Smooth muscle cell (in vitro differentiated cells): ENCODE measurements at regions not wholly inside any gene's neighbourhood (a gene's known extent, or its start where the extent isn't known, plus 50 kb on each side); places are given as distances from the start of the nearest gene placed in this dataset.

Source experiments
- DNase-seq: peaks from one replicate; lab custom pipeline; 2025; ENCODE audit not compliant: unreplicated experiment; lab: John Stamatoyannopoulos, UW
- H2AFZ ChIP-seq: fragments of 200-600 bp; sonication (generic); 2 replicates; pipeline ENCODE4 v1.6.0; 2016; ENCODE audit warnings: antibody characterized with exemption, low read depth, mild to moderate bottlenecking
- H3F3A ChIP-seq: fragments of 200-600 bp; sonication (generic); 2 replicates; pipeline ENCODE4 v1.6.0; 2017; ENCODE audit warnings: antibody characterized with exemption, low read depth
- H3K27ac ChIP-seq: fragments of 200-600 bp; sonication (generic); 2 replicates; pipeline ENCODE4 v1.5.1; 2016; ENCODE audit warnings: low read depth, mild to moderate bottlenecking
- H3K27me3 ChIP-seq: fragments of 200-600 bp; sonication (generic); 2 replicates; pipeline ENCODE4 v1.6.1; 2016; ENCODE audit warnings: low read depth, mild to moderate bottlenecking
- H3K36me3 ChIP-seq: fragments of 200-600 bp; sonication (generic); 2 replicates; pipeline ENCODE4 v1.5.1; 2016; ENCODE audit warnings: low read depth
- H3K4me1 ChIP-seq: fragments of 200-600 bp; sonication (generic); 2 replicates; pipeline ENCODE4 v1.5.1; 2016; ENCODE audit warnings: low read depth
- H3K4me2 ChIP-seq: fragments of 200-600 bp; sonication (generic); 2 replicates; pipeline ENCODE4 v1.6.0; 2016; ENCODE audit warnings: mild to moderate bottlenecking
- H3K4me3 ChIP-seq: fragments of 200-600 bp; sonication (generic); 2 replicates; pipeline ENCODE4 v1.5.1; 2016; ENCODE audit warnings: mild to moderate bottlenecking
- H3K79me2 ChIP-seq: fragments of 200-600 bp; sonication (generic); 2 replicates; pipeline ENCODE4 v1.6.0; 2016; ENCODE audit warnings: low read depth, mild to moderate bottlenecking
- H3K9ac ChIP-seq: fragments of 200-600 bp; sonication (generic); 2 replicates; pipeline ENCODE4 v1.6.0; 2016; ENCODE audit warnings: low read depth
- H3K9me3 ChIP-seq: fragments of 200-600 bp; sonication (generic); replicated peaks from 2 replicates; pipeline ENCODE4 v1.5.1; 2016; ENCODE audit warnings: low read depth
- H4K20me1 ChIP-seq: fragments of 200-600 bp; sonication (generic); 2 replicates; pipeline ENCODE4 v1.6.0; 2016; ENCODE audit warnings: low read depth
- WGBS: methylation state at CpG from one replicate; pipeline ENCODE4 v1.1.7; 2016; ENCODE audit warnings: low lambda C conversion rate; 5-methylcytosine and 5-hydroxymethylcytosine counted together
- TF ChIP-seq, protein P1 (sequence below): fragments of 200-600 bp; sonication (generic); IDR thresholded peaks from 2 replicates; pipeline ENCODE4 v1.5.1; 2017; ENCODE audit warnings: borderline replicate concordance, mild to moderate bottlenecking, antibody characterized with exemption; ENCODE audit not compliant: insufficient read depth, poor library complexity, severe bottlenecking

GRCh38 chr7:113402482-113402881 lies 284.1 kb upstream of the SMIM30 start:
- no peak overlapping the region for H3K27ac ChIP-seq
- H3K27me3 ChIP-seq = no peaks in the 10 kb centered on the region
- H3K9ac ChIP-seq = no peak overlapping the region
- H3K4me1 ChIP-seq = no peaks in the 10 kb centered on the region
- no peaks in the 10 kb centered on the region for H3K36me3 ChIP-seq
- H3K4me3 ChIP-seq = no peak overlapping the region
- no peak overlapping the region for H3K4me2 ChIP-seq
- H3F3A ChIP-seq = no peaks in the 10 kb centered on the region
- H4K20me1 ChIP-seq = no peaks in the 10 kb centered on the region
- H3K9me3 ChIP-seq = no peaks in the 10 kb centered on the region
- H3K79me2 ChIP-seq = no peaks in the 10 kb centered on the region
- DNase-seq = no peak
- H2AFZ ChIP-seq = no peak overlapping the region
- TF ChIP-seq, protein P1, sequence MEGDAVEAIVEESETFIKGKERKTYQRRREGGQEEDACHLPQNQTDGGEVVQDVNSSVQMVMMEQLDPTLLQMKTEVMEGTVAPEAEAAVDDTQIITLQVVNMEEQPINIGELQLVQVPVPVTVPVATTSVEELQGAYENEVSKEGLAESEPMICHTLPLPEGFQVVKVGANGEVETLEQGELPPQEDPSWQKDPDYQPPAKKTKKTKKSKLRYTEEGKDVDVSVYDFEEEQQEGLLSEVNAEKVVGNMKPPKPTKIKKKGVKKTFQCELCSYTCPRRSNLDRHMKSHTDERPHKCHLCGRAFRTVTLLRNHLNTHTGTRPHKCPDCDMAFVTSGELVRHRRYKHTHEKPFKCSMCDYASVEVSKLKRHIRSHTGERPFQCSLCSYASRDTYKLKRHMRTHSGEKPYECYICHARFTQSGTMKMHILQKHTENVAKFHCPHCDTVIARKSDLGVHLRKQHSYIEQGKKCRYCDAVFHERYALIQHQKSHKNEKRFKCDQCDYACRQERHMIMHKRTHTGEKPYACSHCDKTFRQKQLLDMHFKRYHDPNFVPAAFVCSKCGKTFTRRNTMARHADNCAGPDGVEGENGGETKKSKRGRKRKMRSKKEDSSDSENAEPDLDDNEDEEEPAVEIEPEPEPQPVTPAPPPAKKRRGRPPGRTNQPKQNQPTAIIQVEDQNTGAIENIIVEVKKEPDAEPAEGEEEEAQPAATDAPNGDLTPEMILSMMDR = no peak

DNA sequence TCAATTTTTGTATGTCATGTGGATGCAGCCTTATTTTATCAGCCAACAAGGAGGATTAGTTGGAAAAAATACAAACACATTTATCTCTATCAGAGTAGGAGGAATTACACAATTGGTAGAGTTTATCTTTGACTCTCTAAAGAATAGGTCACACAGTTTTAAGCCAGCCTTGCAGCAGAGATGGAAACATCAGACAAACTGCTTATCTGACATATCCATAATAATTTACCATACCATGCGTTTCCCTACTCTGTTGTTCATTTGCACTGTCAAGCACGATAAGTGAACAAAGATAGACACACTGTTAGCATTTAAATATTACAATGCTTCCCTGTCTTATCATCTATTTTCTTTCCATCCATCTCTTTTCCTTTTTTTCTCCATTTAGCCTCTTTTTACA lies 283.7 kb upstream of the SMIM30 start:
- no peak for DNase-seq
- no peaks in the 10 kb centered on the region for H3K4me1 ChIP-seq
- no peak overlapping the region for H3K4me3 ChIP-seq
- H3K79me2 ChIP-seq = no peaks in the 10 kb centered on the region
- 52% methylated on average over 2 of the region's 2 CpGs for whole genome bisulfite sequencing
- no peaks in the 10 kb centered on the region for H3F3A ChIP-seq
- H3K27me3 ChIP-seq = no peaks in the 10 kb centered on the region
- no peak overlapping the region for H3K4me2 ChIP-seq
- no peak overlapping the region for H2AFZ ChIP-seq
- H3K9me3 ChIP-seq = no peaks in the 10 kb centered on the region
- no peak overlapping the region for H3K27ac ChIP-seq
- H3K9ac ChIP-seq = no peak overlapping the region
- no peaks in the 10 kb centered on the region for H3K36me3 ChIP-seq
- TF ChIP-seq, protein P1 = no peak
- no peaks in the 10 kb centered on the region for H4K20me1 ChIP-seq

GRCh38 chr7:113394856-113395255 lies 276.5 kb upstream of the SMIM30 start:
- Histone ChIP-seq H3K27me3 (no peaks in the 10 kb centered on the region), H4K20me1 (no peaks in the 10 kb centered on the region), H2AFZ (no peak overlapping the region), H3F3A (no peaks in the 10 kb centered on the region), H3K27ac (no peak overlapping the region), H3K4me1 (no peaks in the 10 kb centered on the region), H3K9ac (no peak overlapping the region), H3K36me3 (no peaks in the 10 kb centered on the region), H3K4me3 (no peak overlapping the region), H3K9me3 (no peaks in the 10 kb centered on the region), H3K4me2 (no peak overlapping the region), H3K79me2 (no peaks in the 10 kb centered on the region)
- DNase-seq = no peak
- TF ChIP-seq, protein P1 = no peak
- WGBS = 55% methylated on average over 3 of the region's 3 CpGs

DNA sequence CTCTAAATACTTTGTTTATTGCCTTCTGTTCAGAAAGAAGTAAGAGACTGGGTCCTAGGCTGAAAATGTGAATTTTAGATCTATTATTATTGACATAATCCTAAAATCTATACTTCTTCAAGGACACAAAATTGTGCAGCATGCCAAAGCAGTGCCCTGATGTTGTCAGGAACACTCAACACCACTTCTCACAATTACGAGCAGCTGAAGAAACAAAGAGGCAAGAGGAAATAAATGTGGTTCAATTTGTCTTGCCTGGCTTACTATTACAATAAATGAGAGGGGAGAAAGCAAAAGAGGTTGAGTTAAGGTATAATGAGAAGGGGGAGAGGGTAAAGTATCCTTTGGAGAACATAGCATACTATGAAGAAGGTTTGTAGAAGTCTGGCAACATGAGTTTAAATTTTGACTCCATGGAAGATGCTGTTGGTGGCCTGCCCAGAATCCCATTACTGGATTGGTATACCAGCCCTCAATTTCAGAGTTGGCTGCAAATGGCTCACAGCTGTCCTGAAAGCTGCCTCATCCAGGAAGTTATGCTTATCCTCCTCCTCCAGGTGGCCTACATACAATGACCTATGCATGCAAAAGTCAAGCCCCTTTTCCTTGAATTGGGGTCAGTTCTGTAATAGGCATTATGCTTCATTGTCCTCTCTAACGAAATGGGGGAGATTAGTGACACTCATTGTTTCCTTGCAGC lies 274.6 kb upstream of the SMIM30 start:
- H4K20me1 ChIP-seq = no peaks in the 10 kb centered on the region
- H3K79me2 ChIP-seq = no peaks in the 10 kb centered on the region
- H3K4me2 ChIP-seq = no peak overlapping the region
- TF ChIP-seq, protein P1 = no peak
- no peak overlapping the region for H3K9ac ChIP-seq
- H3K4me1 ChIP-seq = no peaks in the 10 kb centered on the region
- H2AFZ ChIP-seq = no peak overlapping the region
- H3K9me3 ChIP-seq = no peaks in the 10 kb centered on the region
- WGBS = 72% methylated on average over 2 of the region's 2 CpGs
- H3K27ac ChIP-seq = no peak overlapping the region
- no peak for DNase-seq
- H3K27me3 ChIP-seq = no peaks in the 10 kb centered on the region
- H3K36me3 ChIP-seq = no peaks in the 10 kb centered on the region
- H3K4me3 ChIP-seq = no peak overlapping the region
- no peaks in the 10 kb centered on the region for H3F3A ChIP-seq
